ENCODE measurements at regions not wholly inside any gene's neighbourhood (a gene's known extent, or its start where the extent isn't known, plus 50 kb on each side); places are given as distances from the start of the nearest gene placed in this dataset.

GRCh38 chr4:145307763-145308430 lies 127.5 kb upstream of the OTUD4 start:
- TF ChIP-seq, protein P1, sequence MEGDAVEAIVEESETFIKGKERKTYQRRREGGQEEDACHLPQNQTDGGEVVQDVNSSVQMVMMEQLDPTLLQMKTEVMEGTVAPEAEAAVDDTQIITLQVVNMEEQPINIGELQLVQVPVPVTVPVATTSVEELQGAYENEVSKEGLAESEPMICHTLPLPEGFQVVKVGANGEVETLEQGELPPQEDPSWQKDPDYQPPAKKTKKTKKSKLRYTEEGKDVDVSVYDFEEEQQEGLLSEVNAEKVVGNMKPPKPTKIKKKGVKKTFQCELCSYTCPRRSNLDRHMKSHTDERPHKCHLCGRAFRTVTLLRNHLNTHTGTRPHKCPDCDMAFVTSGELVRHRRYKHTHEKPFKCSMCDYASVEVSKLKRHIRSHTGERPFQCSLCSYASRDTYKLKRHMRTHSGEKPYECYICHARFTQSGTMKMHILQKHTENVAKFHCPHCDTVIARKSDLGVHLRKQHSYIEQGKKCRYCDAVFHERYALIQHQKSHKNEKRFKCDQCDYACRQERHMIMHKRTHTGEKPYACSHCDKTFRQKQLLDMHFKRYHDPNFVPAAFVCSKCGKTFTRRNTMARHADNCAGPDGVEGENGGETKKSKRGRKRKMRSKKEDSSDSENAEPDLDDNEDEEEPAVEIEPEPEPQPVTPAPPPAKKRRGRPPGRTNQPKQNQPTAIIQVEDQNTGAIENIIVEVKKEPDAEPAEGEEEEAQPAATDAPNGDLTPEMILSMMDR (IDR thresholded peaks at IDR 0.05): no peak

DNA sequence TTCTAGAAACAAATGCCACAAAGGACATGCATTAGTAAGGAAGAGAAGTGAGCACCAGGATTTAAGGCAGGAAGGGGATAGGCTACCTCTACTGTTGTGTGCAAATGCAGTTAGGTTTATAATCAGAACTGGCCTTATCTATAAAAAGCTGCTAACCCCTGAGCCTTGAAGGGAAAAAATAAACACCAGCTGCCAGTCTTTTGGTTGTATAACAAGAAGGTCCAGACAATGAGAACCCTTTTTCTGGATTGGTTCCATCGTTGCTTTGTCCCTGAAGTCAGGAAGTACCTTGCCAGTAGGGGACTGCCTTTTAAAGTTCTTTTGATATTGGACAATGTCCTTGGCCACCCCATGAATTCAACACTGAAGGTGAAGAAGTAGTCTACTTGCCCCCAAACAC lies 126.7 kb upstream of the OTUD4 start:
- TF ChIP-seq, protein P1 (IDR thresholded peaks at IDR 0.05): no peak

- TF ChIP-seq, protein P1 (IDR thresholded peaks at IDR 0.05): no peak
Observed at GRCh38 chr4:145302725-145303124, 122.3 kb upstream of the OTUD4 start.

DNA sequence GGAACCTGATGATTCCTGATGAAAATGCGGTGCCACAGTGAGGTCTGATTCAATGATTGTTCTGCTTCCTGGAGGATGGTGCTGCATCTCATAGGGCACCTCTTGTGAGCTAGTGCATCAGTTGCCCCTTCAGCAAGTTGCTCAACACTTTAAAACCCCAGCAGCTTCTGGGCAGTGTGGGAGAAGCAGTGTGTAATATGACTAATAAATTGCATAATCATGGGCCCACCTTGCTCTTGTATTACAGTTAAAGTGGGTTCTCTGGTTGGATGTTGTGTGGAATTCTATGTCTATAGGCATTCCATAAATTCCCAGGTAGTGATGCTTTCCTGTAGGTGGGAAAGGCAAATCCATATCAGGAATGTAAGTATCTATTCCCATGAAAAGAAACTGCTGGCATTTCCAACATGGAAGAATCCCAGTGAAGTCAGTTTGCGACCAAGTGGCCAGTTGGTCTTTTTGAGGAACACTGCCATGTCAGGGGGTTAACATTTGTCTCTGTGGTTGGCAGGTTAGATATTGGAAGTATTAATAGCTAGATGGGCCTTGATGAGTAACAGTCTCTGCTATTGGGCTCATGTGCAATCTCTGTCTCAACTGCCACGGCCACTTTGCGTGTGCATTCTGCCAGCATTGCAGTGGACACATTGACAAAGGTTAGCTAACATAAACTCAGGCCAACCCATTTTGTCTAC lies 121.1 kb upstream of the OTUD4 start:
- TF ChIP-seq, protein P1 (IDR thresholded peaks at IDR 0.05): no peak

DNA sequence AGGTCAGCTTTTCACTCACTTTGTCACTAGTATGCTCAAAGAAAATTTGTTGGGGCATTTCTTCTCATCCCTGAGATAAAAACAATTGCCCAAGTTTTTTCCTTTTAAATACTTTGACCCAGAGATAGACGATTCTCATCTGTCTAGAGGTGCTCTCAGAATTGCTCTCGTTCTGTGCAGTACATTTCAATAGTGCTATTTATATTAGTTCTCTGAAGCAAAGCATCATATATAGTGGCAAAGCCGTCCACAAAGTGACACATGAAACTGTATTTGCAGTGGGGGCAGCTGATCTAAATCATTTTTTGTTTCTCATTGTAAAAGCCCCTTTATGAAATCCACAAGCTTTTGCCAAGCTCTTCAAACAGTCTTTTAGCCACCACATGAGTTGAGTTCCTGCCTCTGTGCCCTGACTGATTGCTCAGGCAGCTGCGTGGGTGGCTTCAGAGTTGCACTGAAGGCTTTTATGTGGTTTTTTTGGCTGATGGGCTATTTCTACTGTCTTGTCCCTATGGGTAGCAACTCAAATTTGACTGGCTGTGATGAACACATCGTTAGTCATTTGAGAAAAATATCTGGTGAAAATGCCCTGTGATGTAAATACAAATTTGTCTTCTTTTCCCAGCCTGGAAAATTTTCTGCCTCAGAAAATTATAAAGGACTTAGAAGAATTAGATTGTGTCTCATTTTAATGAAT lies 119.1 kb upstream of the OTUD4 start:
- TF ChIP-seq, protein P1 (IDR thresholded peaks at IDR 0.05): no peak

- TF ChIP-seq, protein P1 (IDR thresholded peaks at IDR 0.05): no peak
Observed at GRCh38 chr4:145298885-145299284, 118.5 kb upstream of the OTUD4 start.

- TF ChIP-seq, protein P1 (IDR thresholded peaks at IDR 0.05): no peak
Observed at GRCh38 chr4:145297556-145297955, 117.2 kb upstream of the OTUD4 start.

All from LNCAP (cell line).